ENCODE measurements at regions not wholly inside any gene's neighbourhood (a gene's known extent, or its start where the extent isn't known, plus 50 kb on each side); places are given as distances from the start of the nearest gene placed in this dataset.

DNA sequence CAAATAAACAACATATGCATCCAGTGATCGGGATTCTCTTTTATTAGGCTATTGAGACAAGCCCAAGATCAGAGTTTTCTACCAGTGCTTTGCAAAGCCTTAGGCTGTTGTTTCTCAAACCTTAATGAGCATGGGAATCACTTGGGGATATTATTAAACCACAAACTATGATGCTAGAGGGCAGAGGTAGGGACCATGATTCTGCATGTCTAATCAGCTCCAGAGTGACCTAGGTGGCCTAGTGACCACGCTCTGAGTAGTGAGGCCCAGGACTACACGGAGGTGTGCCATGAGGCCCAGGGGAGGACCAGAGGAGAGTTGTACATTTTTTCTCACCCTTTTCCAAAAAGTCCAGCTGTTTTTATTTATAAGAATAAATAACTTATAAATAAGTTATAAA lies 298.5 kb upstream of the TLE4 start:
- Histone ChIP-seq H3K27me3 (replicated peaks in 1 of 4; ENCODE audit: control insufficient read depth in 3 of 4, extremely low read depth in 1 of 4, insufficient read depth in 3 of 4, low read length in 3 of 4) (no peaks in the 10 kb centered on the region), H3K14ac (ENCODE audit: insufficient read length) (no peak overlapping the region), H2BK5ac (ENCODE audit: low read depth, low read length) (no peak overlapping the region), H4K5ac (ENCODE audit: insufficient read length, low read depth, low read length) (no peak overlapping the region), H2AFZ (ENCODE audit: low read length) (no peak overlapping the region), H2BK120ac (replicated peaks; ENCODE audit: low read depth, low read length) (no peak overlapping the region), H2BK15ac (ENCODE audit: low read length) (no peak overlapping the region), H3K27ac (ENCODE audit: low read depth, low read length) (no peak overlapping the region), H3K9me3 (ENCODE audit: insufficient read depth in 2 of 2, low read depth in 1 of 2, low read length in 1 of 2) (no peaks in the 10 kb centered on the region), H3K4ac (replicated peaks; ENCODE audit: insufficient read length, low read depth, low read length) (no peak overlapping the region), H3K23ac (ENCODE audit: insufficient read length) (no peak overlapping the region), H2BK12ac (ENCODE audit: low read depth, low read length) (no peak overlapping the region), H3K9ac (replicated peaks in 1 of 4; ENCODE audit: extremely low read depth in 1 of 4, low read depth in 3 of 4, low read length in 3 of 4) (no peak overlapping the region), H3K79me1 (ENCODE audit: low read depth, low read length) (no peaks in the 10 kb centered on the region), H4K20me1 (replicated peaks in 1 of 2; ENCODE audit: control insufficient read depth in 1 of 2, insufficient read depth in 2 of 2, low read length in 2 of 2) (peaks cover 0 to 1% of the 10 kb centered on the region in 2 experiments), H2BK20ac (ENCODE audit: low read length) (no peak overlapping the region), H3K36me3 (ENCODE audit: control insufficient read depth in 2 of 4, insufficient read depth in 4 of 4, low read length in 3 of 4) (no peaks in the 10 kb centered on the region), H3K4me2 (ENCODE audit: insufficient read depth in 1 of 2, low read depth in 2 of 2, low read length in 2 of 2) (no peak overlapping the region), H3K18ac (ENCODE audit: extremely low read depth, low read length) (no peak overlapping the region), H2AK5ac (ENCODE audit: low read depth, low read length) (no peak overlapping the region), H3K56ac (replicated peaks; ENCODE audit: insufficient read length, low read depth, low read length) (no peak overlapping the region), H4K8ac (ENCODE audit: extremely low read depth, insufficient read depth, low read length) (no peak overlapping the region), H3K4me1 (replicated peaks in 1 of 4; ENCODE audit: control insufficient read depth in 3 of 4, insufficient read depth in 4 of 4, low read length in 3 of 4) (no peaks in the 10 kb centered on the region), H4K91ac (replicated peaks; ENCODE audit: insufficient read length, low read length) (no peak overlapping the region), H3K23me2 (ENCODE audit: low read depth, low read length) (no peaks in the 10 kb centered on the region), H3K79me2 (ENCODE audit: control insufficient read depth in 1 of 2, insufficient read depth in 2 of 2, low read length in 2 of 2) (no peaks in the 10 kb centered on the region), H3K4me3 (ENCODE audit: extremely low read depth in 1 of 4, insufficient read depth in 2 of 4, low read depth in 3 of 4, low read length in 4 of 4) (no peak overlapping the region)
- TF ChIP-seq HDAC6 (IDR thresholded peaks at IDR 0.05; ENCODE audit: low read depth, low read length) (no peak), RAD21 (IDR thresholded peaks at IDR 0.05 in 1 of 2, conservative IDR thresholded peaks at IDR 0.05 in 1 of 2; ENCODE audit: low read depth in 2 of 2, low read length in 2 of 2) (no peak), POLR2A (IDR thresholded peaks at IDR 0.05; ENCODE audit: control extremely low read depth in 1 of 2, low read depth in 2 of 2, low read length in 2 of 2) (no peak), KDM4A (IDR thresholded peaks at IDR 0.05; ENCODE audit: low read depth, low read length, severe bottlenecking) (no peak)
- POLR2A ChIA-PET (ENCODE audit: partially characterized antibody), result no interaction called here
- DNase-seq (ENCODE audit: low read depth in 1 of 2, low spot score in 2 of 2) (no peak), FAIRE-seq (no peak)
- CTCF ChIA-PET (ENCODE audit: partially characterized antibody), result interaction anchor here (0.5 kb wide), 1 partner anchor 19 kb away, joined by 3 read pairs; no protein-coding TSS in a partner anchor
- 94% methylated on average over 3 of the region's 3 CpGs; no CpG with 5 or more reads in 1 of the 2 experiments for WGBS, 2 experiments (ENCODE audit: extremely low coverage in 1 of 2, insufficient coverage in 1 of 2, insufficient read length in 1 of 2, insufficient replicate concordance in 2 of 2, low coverage in 1 of 2, low lambda C conversion rate in 2 of 2, missing lambda C conversion rate in 1 of 2)
